ENCODE measurements at regions not wholly inside any gene's neighbourhood (a gene's known extent, or its start where the extent isn't known, plus 50 kb on each side); places are given as distances from the start of the nearest gene placed in this dataset.

DNA sequence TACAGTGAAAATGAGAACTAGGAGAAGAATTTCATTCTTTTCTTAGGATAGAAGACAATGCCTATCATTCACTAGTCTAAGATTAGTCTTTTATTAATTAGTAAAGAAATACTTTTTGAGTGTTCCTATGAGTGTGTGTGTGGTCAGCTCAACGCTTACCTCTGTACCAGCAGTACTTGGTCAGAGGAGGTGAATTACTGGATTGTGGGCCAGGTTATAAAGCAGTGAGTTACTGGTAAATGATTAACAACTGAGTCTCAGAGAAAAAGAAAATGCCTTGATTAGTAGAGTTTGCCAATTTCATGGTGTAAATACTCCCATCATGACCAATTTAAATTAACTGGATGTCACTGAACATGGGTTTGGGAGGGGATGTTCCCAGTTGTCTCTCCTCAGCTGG, 444.6 kb downstream of the STIM2 start:
- TF ChIP-seq CBFB (IDR thresholded peaks at IDR 0.05; ENCODE audit: low read depth) (no peak), CTCF (IDR thresholded peaks at IDR 0.05 in 2 of 3, conservative IDR thresholded peaks at IDR 0.05 in 1 of 3; ENCODE audit: control insufficient read depth in 2 of 3, extremely low read depth in 1 of 3, insufficient read depth in 1 of 3, low read depth in 3 of 3, low read length in 3 of 3) (no peak), PKNOX1 (IDR thresholded peaks at IDR 0.05) (no peak)

All from GM12878 (cell line).